ENCODE measurements at regions not wholly inside any gene's neighbourhood (a gene's known extent, or its start where the extent isn't known, plus 50 kb on each side); places are given as distances from the start of the nearest gene placed in this dataset.
"Not testable (repeated sequence)": the region's sequence is repeated elsewhere in the genome, so short reads cannot be mapped to it uniquely, and the experiment has no call there.

DNA sequence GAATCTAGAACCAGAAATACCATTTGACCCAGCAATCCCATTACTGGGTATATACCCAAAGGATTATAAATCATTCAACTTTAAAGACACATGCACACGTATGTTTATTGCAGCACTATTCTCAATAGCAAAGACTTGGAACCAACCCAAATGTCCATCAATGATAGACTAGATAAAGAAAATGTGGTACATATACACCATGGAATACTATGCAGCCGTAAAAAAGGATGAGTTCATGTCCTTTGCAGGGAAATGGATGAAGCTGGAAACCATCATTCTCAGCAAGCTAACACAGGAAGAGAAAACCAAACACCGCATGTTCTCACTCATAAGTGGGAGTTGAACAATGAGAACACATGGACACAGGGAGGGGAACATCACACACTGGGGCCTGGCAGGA, 154.0 kb upstream of the PTGFR start:
- TF ChIP-seq CTCF, POLR2A (IDR thresholded peaks at IDR 0.05): not testable (repeated sequence)

All from heart left ventricle (tissue), 13 donors.